Naive thymus-derived CD8-positive, alpha-beta T cell (primary cell): ENCODE measurements at regions not wholly inside any gene's neighbourhood (a gene's known extent, or its start where the extent isn't known, plus 50 kb on each side); places are given as distances from the start of the nearest gene placed in this dataset.
"Not testable (repeated sequence)": the region's sequence is repeated elsewhere in the genome, so short reads cannot be mapped to it uniquely, and the experiment has no call there.

Experiments used
- ATAC-seq, 2 donors: fragments of 150-1000 bp; cut with Tn5 transposase in 1 of 2; sonication (Bioruptor Pico), chemical (Tn5 transposase) in 1 of 2; 1 replicate in 1 of 2; 2 replicates in 1 of 2; pipeline ENCODE4 v1.10.0; 2021; ENCODE audit warnings: mild to moderate bottlenecking in 2 of 2, moderate library complexity in 2 of 2
- POLR2A ChIA-PET: fragments of 350-600 bp; sonication (Branson Sonifier 250); formaldehyde crosslinking; loops from one replicate; lab custom pipeline; 2021; ENCODE audit warnings: antibody characterized with exemption; lab: Charles Lee
- DNase-seq, 10 donors: peaks; one replicate each; pipeline versions ENCODE4 v3.0.0 to v3.0.0-alpha.2; 2020 to 2022
- H3K27ac Mint-ChIP-seq, 10 donors: one replicate each; pipeline ENCODE4 v1.8.0; 2020 to 2022; ENCODE audit warnings: mild to moderate bottlenecking in 10 of 10, mixed read lengths in 10 of 10, moderate library complexity in 4 of 10, inconsistent platforms in 1 of 10
- H3K27me3 Mint-ChIP-seq, 5 donors: one replicate each; pipeline ENCODE4 v1.8.0; 2021 to 2022; ENCODE audit warnings: mixed read lengths in 5 of 5
- H3K36me3 Mint-ChIP-seq, 3 donors: one replicate each; pipeline ENCODE4 v1.8.0; 2020 to 2022; ENCODE audit warnings: mixed read lengths in 3 of 3, mild to moderate bottlenecking in 2 of 3, inconsistent platforms in 1 of 3
- H3K4me1 Mint-ChIP-seq, 4 donors: one replicate each; pipeline ENCODE4 v1.8.0; 2021 to 2022; ENCODE audit warnings: mixed read lengths in 4 of 4
- H3K4me3 Mint-ChIP-seq, 10 donors: one replicate each; pipeline ENCODE4 v1.8.0; 2020 to 2022; ENCODE audit warnings: mild to moderate bottlenecking in 10 of 10, mixed read lengths in 10 of 10, moderate library complexity in 6 of 10, inconsistent platforms in 1 of 10
- H3K9me3 Mint-ChIP-seq, 9 donors: one replicate each; pipeline ENCODE4 v1.8.0; 2020 to 2022; ENCODE audit warnings: mixed read lengths in 9 of 9, mild to moderate bottlenecking in 3 of 9, inconsistent platforms in 1 of 9, moderate library complexity in 1 of 9

- ATAC-seq (no peak), DNase-seq (no peak)
- no peaks in the 10 kb centered on the region for H3K36me3 Mint-ChIP-seq
- H3K27me3 Mint-ChIP-seq = no peaks in the 10 kb centered on the region
- no peaks in the 10 kb centered on the region for H3K4me1 Mint-ChIP-seq
- H3K9me3 Mint-ChIP-seq = peaks cover 0 to 19% (median 2%) of the 10 kb centered on the region in 9 donors
- H3K4me3 Mint-ChIP-seq = no peak overlapping the region
- POLR2A ChIA-PET = no interaction called here
- H3K27ac Mint-ChIP-seq = no peak overlapping the region
These were observed 388.2 kb downstream of the NEBL start for GRCh38 chr10:20508921-20509320.

- Mint-ChIP-seq H3K4me3 (no peak overlapping the region), H3K4me1 (no peaks in the 10 kb centered on the region), H3K9me3 (peaks cover 0 to 38% (median 10%) of the 10 kb centered on the region in 9 donors), H3K27ac (no peak overlapping the region), H3K27me3 (peaks cover 0 to 11% (median 0%) of the 10 kb centered on the region in 5 donors), H3K36me3 (peaks cover 0 to 6% (median 0%) of the 10 kb centered on the region in 3 donors)
- no peak for ATAC-seq
- DNase-seq = no peak
- POLR2A ChIA-PET = no interaction called here
These were observed 394.1 kb downstream of the NEBL start for GRCh38 chr10:20502903-20503585.

GRCh38 chr10:20494474-20494873 lies 402.6 kb downstream of the NEBL start:
- H3K36me3 Mint-ChIP-seq = peaks cover 0 to 4% (median 0%) of the 10 kb centered on the region in 3 donors
- no peaks in the 10 kb centered on the region for H3K4me1 Mint-ChIP-seq
- peaks cover 12 to 42% (median 21%) of the 10 kb centered on the region in 9 donors for H3K9me3 Mint-ChIP-seq
- H3K27me3 Mint-ChIP-seq = no peaks in the 10 kb centered on the region
- POLR2A ChIA-PET = no interaction called here
- no peak overlapping the region for H3K27ac Mint-ChIP-seq
- ATAC-seq = no peak
- H3K4me3 Mint-ChIP-seq = no peak overlapping the region
- DNase-seq = no peak

- DNase-seq (no peak), ATAC-seq (no peak)
- H3K27me3 Mint-ChIP-seq = no peaks in the 10 kb centered on the region
- POLR2A ChIA-PET = no interaction called here
- H3K9me3 Mint-ChIP-seq = peaks cover 10 to 28% (median 16%) of the 10 kb centered on the region in 9 donors
- H3K4me1 Mint-ChIP-seq = no peaks in the 10 kb centered on the region
- no peak overlapping the region for H3K27ac Mint-ChIP-seq
- H3K4me3 Mint-ChIP-seq = no peak overlapping the region
- H3K36me3 Mint-ChIP-seq = peaks cover 0 to 4% (median 0%) of the 10 kb centered on the region in 3 donors
These were observed 404.7 kb downstream of the NEBL start for GRCh38 chr10:20492447-20492846.

- peaks cover 8 to 25% (median 16%) of the 10 kb centered on the region in 9 donors for H3K9me3 Mint-ChIP-seq
- DNase-seq (no peak), ATAC-seq (no peak)
- H3K36me3 Mint-ChIP-seq = peaks cover 0 to 4% (median 0%) of the 10 kb centered on the region in 3 donors
- H3K4me1 Mint-ChIP-seq = no peaks in the 10 kb centered on the region
- POLR2A ChIA-PET = no interaction called here
- H3K27ac Mint-ChIP-seq = no peak overlapping the region
- H3K27me3 Mint-ChIP-seq = no peaks in the 10 kb centered on the region
- no peak overlapping the region for H3K4me3 Mint-ChIP-seq
These were observed 407.1 kb downstream of the NEBL start for GRCh38 chr10:20489961-20490360.

- H3K36me3 Mint-ChIP-seq = no peaks in the 10 kb centered on the region
- ATAC-seq = no peak
- no peak overlapping the region for H3K27ac Mint-ChIP-seq
- POLR2A ChIA-PET = no interaction called here
- no peak for DNase-seq
- H3K9me3 Mint-ChIP-seq = peaks cover 0 to 8% (median 3%) of the 10 kb centered on the region in 9 donors
- H3K4me1 Mint-ChIP-seq = no peaks in the 10 kb centered on the region
- H3K4me3 Mint-ChIP-seq = no peak overlapping the region
- H3K27me3 Mint-ChIP-seq = no peaks in the 10 kb centered on the region
These were observed 410.3 kb downstream of the NEBL start for GRCh38 chr10:20486791-20487190.

- no peak overlapping the region for H3K27ac Mint-ChIP-seq
- H3K4me3 Mint-ChIP-seq = no peak overlapping the region
- ATAC-seq (no peak), DNase-seq (no peak)
- POLR2A ChIA-PET = no interaction called here
- no peaks in the 10 kb centered on the region for H3K36me3 Mint-ChIP-seq
- H3K9me3 Mint-ChIP-seq = peaks cover 0 to 9% (median 4%) of the 10 kb centered on the region in 9 donors
- H3K27me3 Mint-ChIP-seq = no peaks in the 10 kb centered on the region
- no peaks in the 10 kb centered on the region for H3K4me1 Mint-ChIP-seq
These were observed 411.6 kb downstream of the NEBL start for GRCh38 chr10:20485554-20485953.

- ATAC-seq (no peak), DNase-seq (no peak)
- POLR2A ChIA-PET = no interaction called here
- Mint-ChIP-seq H3K4me3 (no peak overlapping the region), H3K27ac (no peak overlapping the region), H3K9me3 (peaks cover 0 to 12% (median 6%) of the 10 kb centered on the region in 9 donors), H3K27me3 (no peaks in the 10 kb centered on the region), H3K4me1 (no peaks in the 10 kb centered on the region), H3K36me3 (no peaks in the 10 kb centered on the region)
These were observed 416.1 kb downstream of the NEBL start for GRCh38 chr10:20481054-20481453.

- not testable (repeated sequence) for H3K36me3 Mint-ChIP-seq
- peaks cover 0 to 12% (median 6%) of the 10 kb centered on the region in 9 donors for H3K9me3 Mint-ChIP-seq
These were observed 416.5 kb downstream of the NEBL start for GRCh38 chr10:20480575-20480974.

GRCh38 chr10:20474064-20474463 lies 423.0 kb downstream of the NEBL start:
- H3K27ac Mint-ChIP-seq = no peak overlapping the region
- POLR2A ChIA-PET = no interaction called here
- no peaks in the 10 kb centered on the region for H3K27me3 Mint-ChIP-seq

More at GRCh38 chr10:20480575-20480974, 416.5 kb downstream of the NEBL start:
- DNase-seq, H3K27ac Mint-ChIP-seq, H3K27me3 Mint-ChIP-seq, H3K4me3 Mint-ChIP-seq, ATAC-seq, H3K4me1 Mint-ChIP-seq, POLR2A ChIA-PET: not testable (repeated sequence)

GRCh38 chr10:20473023-20473760 lies 423.9 kb downstream of the NEBL start:
- no peak overlapping the region for H3K27ac Mint-ChIP-seq
- ATAC-seq (no peak), DNase-seq (no peak)
- peaks cover 0 to 2% (median 0%) of the 10 kb centered on the region in 4 donors for H3K4me1 Mint-ChIP-seq
- no peaks in the 10 kb centered on the region for H3K36me3 Mint-ChIP-seq
- H3K4me3 Mint-ChIP-seq = no peak overlapping the region
- POLR2A ChIA-PET = no interaction called here
- no peaks in the 10 kb centered on the region for H3K27me3 Mint-ChIP-seq
- peaks cover 0 to 17% (median 4%) of the 10 kb centered on the region in 9 donors for H3K9me3 Mint-ChIP-seq

More at GRCh38 chr10:20474064-20474463, 423.0 kb downstream of the NEBL start:
- H3K4me1 Mint-ChIP-seq = peaks cover 0 to 2% (median 0%) of the 10 kb centered on the region in 4 donors
- no peaks in the 10 kb centered on the region for H3K36me3 Mint-ChIP-seq
- ATAC-seq (no peak), DNase-seq (no peak)
- H3K9me3 Mint-ChIP-seq = peaks cover 0 to 12% (median 0%) of the 10 kb centered on the region in 9 donors
- no peak overlapping the region for H3K4me3 Mint-ChIP-seq

GRCh38 chr10:20466731-20467130 lies 430.4 kb downstream of the NEBL start:
- POLR2A ChIA-PET = no interaction called here
- Mint-ChIP-seq H3K27ac (no peak overlapping the region), H3K4me1 (no peaks in the 10 kb centered on the region), H3K27me3 (peaks cover 0 to 2% (median 0%) of the 10 kb centered on the region in 5 donors), H3K9me3 (peaks cover 5 to 26% (median 17%) of the 10 kb centered on the region in 9 donors), H3K36me3 (no peaks in the 10 kb centered on the region), H3K4me3 (no peak overlapping the region)
- DNase-seq (no peak), ATAC-seq (no peak)

- Mint-ChIP-seq H3K9me3 (peaks cover 0 to 21% (median 6%) of the 10 kb centered on the region in 9 donors), H3K27ac (no peak overlapping the region), H3K27me3 (no peaks in the 10 kb centered on the region), H3K4me1 (no peaks in the 10 kb centered on the region), H3K36me3 (no peaks in the 10 kb centered on the region), H3K4me3 (no peak overlapping the region)
- POLR2A ChIA-PET = no interaction called here
- ATAC-seq = no peak
- no peak for DNase-seq
These were observed 439.5 kb downstream of the NEBL start for GRCh38 chr10:20457649-20458048.
